Pancreas (tissue), 10 donors: ENCODE measurements at regions not wholly inside any gene's neighbourhood (a gene's known extent, or its start where the extent isn't known, plus 50 kb on each side); places are given as distances from the start of the nearest gene placed in this dataset.

Experiments used
- ATAC-seq, 4 donors: fragments of 200-7000 bp; cut with Tn5 transposase; one replicate each; pipeline versions ENCODE4 v1.8.0 to v1.9.1; 2020; ENCODE audit warnings: mild to moderate bottlenecking in 4 of 4, moderate library complexity in 4 of 4
- DNase-seq, 6 donors: peaks; one replicate each; pipeline ENCODE4 v3.0.0-alpha.2; 2020
- FAIRE-seq: peaks from 2 replicates; lab custom pipeline; 2012; peaks lifted over from hg19 to GRCh38; lab: Jason Lieb, UNC
- H3K27ac ChIP-seq, 4 donors: fragments of 200-600 bp; sonication (generic); 1 replicate in 3 of 4; 2 replicates in 1 of 4; pipeline versions ENCODE4 v1.5.0 to v1.8.0; 2020
- H3K27me3 ChIP-seq, 4 donors: fragments of 200-600 bp; one replicate each; pipeline ENCODE4 v1.8.0; 2021
- H3K36me3 ChIP-seq, 3 donors: fragments of 200-600 bp; sonication (generic) in 1 of 3; one replicate each; pipeline versions ENCODE4 v1.5.0 to v1.8.0; 2020 to 2021
- H3K4me1 ChIP-seq, 3 donors: fragments of 200-600 bp; one replicate each; pipeline ENCODE4 v1.8.0; 2021
- H3K4me3 ChIP-seq, 4 donors: fragments of 200-600 bp; sonication (generic) in 2 of 4; one replicate each; pipeline versions ENCODE4 v1.5.0 to v1.8.0; 2020 to 2021
- H3K9me3 ChIP-seq, 4 donors: fragments of 200-600 bp; one replicate each; pipeline ENCODE4 v1.8.0; 2021
- WGBS, 2 donors: extraction: QIAGEN DNeasy Blood & Tissue Kit; methylation state at CpG; one replicate each; pipeline ENCODE4 v1.1.7; 2013; 5-methylcytosine and 5-hydroxymethylcytosine counted together
- intact Hi-C, 3 donors: fragments of 100-400 bp; cut with DNase I; formaldehyde crosslinking; loops; one replicate each; pipeline versions ENCODE4 v1.11.1 to v1.14.2; 2022
- TF ChIP-seq, protein P1 (sequence below), 4 donors: fragments of 200-600 bp; sonication (generic) in 3 of 4; IDR thresholded peaks; one replicate each; pipeline versions ENCODE4 v1.5.0 to v1.8.0; 2021; ENCODE audit warnings: antibody characterized with exemption in 4 of 4
- donor health status: healthy with polysubstance abuse.
- donor health status: DM: no; HTN: no; CAD: no; lungs with moderate emphysema.
- donor health status: DM: no; HTN: no; CAD: no.
- donor health status: control.
- donor health status: control.
- donor health status: Bipolar disorder and iron deficiency.
- donor health status: DM: yes; HTN: yes; CAD: no.
- donor health status: DM: no; HTN: no; CAD: no.
- donor health status: DM: no; HTN: no; CAD: no.
- donor health status: DM: yes; HTN: yes; CAD: no.

DNA sequence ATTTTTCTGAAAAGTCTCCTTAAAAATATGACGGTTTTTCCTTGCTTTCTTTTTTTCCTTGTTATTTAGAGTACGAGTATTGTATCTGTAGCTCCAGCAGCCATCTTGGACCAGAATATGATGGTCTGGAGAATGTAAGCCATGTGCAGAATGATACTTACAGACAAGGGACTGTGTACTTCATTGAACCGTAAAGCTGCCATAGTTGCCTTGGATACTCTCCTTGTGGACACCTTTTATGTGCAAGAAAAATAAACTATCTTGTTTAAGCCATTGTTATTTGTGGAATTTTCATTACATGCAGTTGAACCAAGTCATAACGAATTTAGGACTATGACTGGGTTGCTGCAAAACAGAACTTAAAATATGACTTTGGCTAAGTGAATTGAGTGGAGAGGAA, 485.8 kb upstream of the CITED2 start:
- no peaks in the 10 kb centered on the region for H3K9me3 ChIP-seq
- TF ChIP-seq, protein P1, sequence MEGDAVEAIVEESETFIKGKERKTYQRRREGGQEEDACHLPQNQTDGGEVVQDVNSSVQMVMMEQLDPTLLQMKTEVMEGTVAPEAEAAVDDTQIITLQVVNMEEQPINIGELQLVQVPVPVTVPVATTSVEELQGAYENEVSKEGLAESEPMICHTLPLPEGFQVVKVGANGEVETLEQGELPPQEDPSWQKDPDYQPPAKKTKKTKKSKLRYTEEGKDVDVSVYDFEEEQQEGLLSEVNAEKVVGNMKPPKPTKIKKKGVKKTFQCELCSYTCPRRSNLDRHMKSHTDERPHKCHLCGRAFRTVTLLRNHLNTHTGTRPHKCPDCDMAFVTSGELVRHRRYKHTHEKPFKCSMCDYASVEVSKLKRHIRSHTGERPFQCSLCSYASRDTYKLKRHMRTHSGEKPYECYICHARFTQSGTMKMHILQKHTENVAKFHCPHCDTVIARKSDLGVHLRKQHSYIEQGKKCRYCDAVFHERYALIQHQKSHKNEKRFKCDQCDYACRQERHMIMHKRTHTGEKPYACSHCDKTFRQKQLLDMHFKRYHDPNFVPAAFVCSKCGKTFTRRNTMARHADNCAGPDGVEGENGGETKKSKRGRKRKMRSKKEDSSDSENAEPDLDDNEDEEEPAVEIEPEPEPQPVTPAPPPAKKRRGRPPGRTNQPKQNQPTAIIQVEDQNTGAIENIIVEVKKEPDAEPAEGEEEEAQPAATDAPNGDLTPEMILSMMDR (IDR thresholded peaks at IDR 0.05), result no peak
- H3K27me3 ChIP-seq, result no peaks in the 10 kb centered on the region
- H3K4me3 ChIP-seq, result no peak overlapping the region
- no peak for DNase-seq
- 85 to 95% methylated on average over 4 of the region's 4 CpGs for WGBS, 2 donors
- FAIRE-seq, result peak; percentile 93
- ATAC-seq, result no peak
- intact Hi-C loops, result no loop called here
- H3K4me1 ChIP-seq, result no peaks in the 10 kb centered on the region
- no peak overlapping the region for H3K27ac ChIP-seq
- H3K36me3 ChIP-seq, result no peaks in the 10 kb centered on the region

DNA sequence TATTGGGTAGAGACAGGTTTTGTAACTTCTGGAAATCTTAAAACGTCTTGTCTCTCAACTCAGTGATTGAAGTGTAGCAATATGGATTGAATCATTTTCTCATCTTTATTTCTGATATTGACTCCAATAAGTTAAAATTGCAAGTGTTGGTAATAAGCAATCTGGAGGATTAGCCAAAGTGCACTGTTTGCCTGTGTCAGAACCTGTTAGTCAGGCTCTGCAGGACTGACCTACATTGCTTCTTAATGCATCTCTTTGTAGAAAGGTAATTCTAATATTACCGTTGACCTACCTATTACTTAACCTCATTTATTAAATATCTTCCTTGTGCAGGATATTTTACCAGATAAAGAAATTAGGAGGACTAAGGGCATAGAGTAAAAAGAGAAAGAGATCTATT, 484.0 kb upstream of the CITED2 start:
- no peak overlapping the region for H3K4me3 ChIP-seq

DNA sequence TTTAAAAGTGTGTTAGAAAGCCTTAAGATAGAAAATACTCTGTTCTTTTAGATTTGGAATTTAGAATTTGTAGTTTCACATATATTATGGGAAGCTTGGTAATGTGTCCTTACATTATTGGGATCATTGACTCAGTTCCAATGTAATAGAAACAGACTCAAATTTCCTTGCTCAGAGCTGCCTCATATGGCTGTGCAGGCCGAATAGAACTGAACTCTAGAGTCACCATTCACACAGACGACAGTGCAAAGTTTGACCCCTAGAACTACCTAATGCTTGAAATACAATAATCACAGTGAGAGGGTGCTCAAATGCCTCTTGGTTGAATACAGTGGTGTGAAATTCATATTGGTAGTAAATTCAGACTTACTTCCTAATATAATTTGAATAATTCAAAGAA, 482.7 kb upstream of the CITED2 start:
- intact Hi-C loops, result no loop called here
- H3K27me3 ChIP-seq, result no peaks in the 10 kb centered on the region
- no peak overlapping the region for H3K27ac ChIP-seq
- no peaks in the 10 kb centered on the region for H3K36me3 ChIP-seq
- H3K4me1 ChIP-seq, result no peaks in the 10 kb centered on the region
- H3K9me3 ChIP-seq, result no peaks in the 10 kb centered on the region
- TF ChIP-seq, protein P1 (IDR thresholded peaks at IDR 0.05), result no peak
- no peak for FAIRE-seq
- 66 to 84% methylated on average over 2 of the region's 2 CpGs for WGBS, 2 donors
- ATAC-seq, result no peak
- no peak overlapping the region for H3K4me3 ChIP-seq
- no peak for DNase-seq

More for the DNA sequence above, 484.0 kb upstream of the CITED2 start:
- 16 to 17% methylated on average over 2 of the region's 2 CpGs for WGBS, 2 donors
- Histone ChIP-seq H3K9me3 (no peaks in the 10 kb centered on the region), H3K4me1 (no peaks in the 10 kb centered on the region), H3K27me3 (no peaks in the 10 kb centered on the region), H3K36me3 (no peaks in the 10 kb centered on the region), H3K27ac (no peak overlapping the region)
- ATAC-seq, result peak in 3 of 4 donors; percentile 60 to 83 (median 70)
- TF ChIP-seq, protein P1 (IDR thresholded peaks at IDR 0.05), result no peak
- intact Hi-C loops, result no loop called here
- no peak for FAIRE-seq
- peak in 1 of 6 donors; percentile 13 for DNase-seq

DNA sequence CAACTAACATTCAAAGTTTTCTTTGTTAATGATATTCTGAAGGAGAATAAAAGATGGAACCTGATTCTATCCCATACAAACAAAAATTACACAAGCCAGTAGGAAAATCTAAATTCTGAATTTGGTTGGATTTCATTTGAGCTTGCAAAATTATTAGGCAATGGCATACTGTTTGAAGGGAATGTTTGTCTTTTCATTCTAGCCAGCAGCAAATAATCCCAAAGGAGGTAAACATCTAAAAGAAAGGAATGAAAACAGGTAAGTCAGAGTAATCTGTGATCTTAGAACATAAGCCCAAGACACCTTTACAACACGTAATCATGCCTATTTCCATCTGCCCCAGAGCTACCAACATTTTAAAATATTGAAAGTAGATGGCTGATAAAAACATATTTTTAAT, 482.1 kb upstream of the CITED2 start:
- DNase-seq (no peak), ATAC-seq (no peak), FAIRE-seq (no peak)
- H3K4me3 ChIP-seq, result no peak overlapping the region
- 90 to 97% methylated on average over 1 of the region's 1 CpG for WGBS, 2 donors
- no peaks in the 10 kb centered on the region for H3K36me3 ChIP-seq
- no peaks in the 10 kb centered on the region for H3K4me1 ChIP-seq
- intact Hi-C loops, result no loop called here
- H3K9me3 ChIP-seq, result no peaks in the 10 kb centered on the region
- H3K27me3 ChIP-seq, result no peaks in the 10 kb centered on the region
- no peak overlapping the region for H3K27ac ChIP-seq
- TF ChIP-seq, protein P1 (IDR thresholded peaks at IDR 0.05), result no peak

DNA sequence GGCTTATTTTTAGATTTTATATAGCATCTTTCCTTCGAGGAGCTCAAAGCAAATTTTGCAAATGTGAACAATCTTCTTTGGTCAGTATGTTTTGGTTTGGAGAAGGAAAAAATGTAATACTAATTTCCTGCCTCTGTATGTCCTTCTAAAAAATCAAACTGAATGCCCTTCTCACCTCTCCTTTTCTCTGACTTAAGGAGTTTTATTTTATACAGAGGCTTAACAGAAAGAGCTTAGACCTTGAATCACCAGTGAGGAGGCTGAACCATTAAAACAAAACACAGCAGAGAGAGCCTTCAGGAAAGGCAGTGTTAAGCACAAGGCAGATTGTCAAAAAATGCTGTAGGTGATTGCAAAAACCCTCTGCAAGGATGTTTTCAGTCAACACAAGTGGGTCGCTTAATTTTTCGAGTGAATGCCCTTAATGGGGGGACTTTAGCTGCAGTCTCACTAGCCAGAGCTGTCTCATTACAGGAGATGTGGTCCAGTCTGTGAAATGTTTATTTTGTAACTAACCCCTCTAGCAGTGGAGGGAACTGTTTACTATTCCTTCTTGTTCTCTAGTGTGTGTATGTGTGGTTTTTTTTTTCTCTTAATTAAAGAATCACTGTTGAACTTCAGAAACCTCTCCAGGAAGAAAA, 481.3 kb upstream of the CITED2 start:
- Histone ChIP-seq H3K36me3 (no peaks in the 10 kb centered on the region), H3K4me3 (no peak overlapping the region), H3K4me1 (no peaks in the 10 kb centered on the region), H3K9me3 (no peaks in the 10 kb centered on the region), H3K27me3 (no peaks in the 10 kb centered on the region), H3K27ac (no peak overlapping the region)
- intact Hi-C loops, result no loop called here
- TF ChIP-seq, protein P1 (IDR thresholded peaks at IDR 0.05), result no peak
- FAIRE-seq, result no peak
- ATAC-seq, result no peak
- WGBS, 2 donors, result 58 to 59% methylated on average over 3 of the region's 3 CpGs
- no peak for DNase-seq
